KMS-11 (cell line): ENCODE measurements at regions not wholly inside any gene's neighbourhood (a gene's known extent, or its start where the extent isn't known, plus 50 kb on each side); places are given as distances from the start of the nearest gene placed in this dataset.

Source experiments
- H2AFZ ChIP-seq: fragments of 200-600 bp; sonication (generic); 2 replicates; pipeline ENCODE4 v1.6.1; 2016; ENCODE audit warnings: antibody characterized with exemption, mixed run types, low read depth
- H3K27ac ChIP-seq: fragments of 200-600 bp; sonication (generic); 2 replicates; pipeline ENCODE4 v1.6.1; 2016; ENCODE audit warnings: mild to moderate bottlenecking, mixed run types
- H3K27me3 ChIP-seq: fragments of 200-600 bp; sonication (generic); 2 replicates; pipeline ENCODE4 v1.6.1; 2017; ENCODE audit warnings: mild to moderate bottlenecking, low read depth, mixed run types, moderate library complexity; ENCODE audit not compliant: insufficient read depth
- H3K36me3 ChIP-seq: fragments of 200-600 bp; sonication (generic); 2 replicates; pipeline ENCODE4 v1.6.1; 2017; ENCODE audit warnings: mild to moderate bottlenecking, mixed run types; ENCODE audit not compliant: insufficient read depth
- H3K4me1 ChIP-seq: fragments of 200-600 bp; sonication (generic); 2 replicates; pipeline ENCODE4 v1.6.1; 2016; ENCODE audit warnings: mild to moderate bottlenecking, low read depth, mixed run types; ENCODE audit not compliant: poor library complexity, severe bottlenecking
- H3K4me2 ChIP-seq: fragments of 200-600 bp; sonication (generic); 2 replicates; pipeline ENCODE4 v1.7.0; 2016; ENCODE audit warnings: mild to moderate bottlenecking, mixed run types
- H3K4me3 ChIP-seq: fragments of 200-600 bp; sonication (generic); IDR thresholded peaks from 2 replicates; pipeline ENCODE4 v1.6.1; 2017; ENCODE audit warnings: low read depth, low read length, mixed read lengths; ENCODE audit not compliant: insufficient read depth
- H3K79me2 ChIP-seq: fragments of 200-600 bp; sonication (generic); 2 replicates; pipeline ENCODE4 v1.6.1; 2016; ENCODE audit warnings: low read depth, mixed run types; ENCODE audit not compliant: insufficient read depth
- H3K9ac ChIP-seq: fragments of 200-600 bp; sonication (generic); 2 replicates; pipeline ENCODE4 v1.6.1; 2016; ENCODE audit warnings: mild to moderate bottlenecking, mixed run types
- H4K20me1 ChIP-seq: fragments of 200-600 bp; sonication (generic); 2 replicates; pipeline ENCODE4 v1.6.1; 2016; ENCODE audit warnings: mild to moderate bottlenecking, mixed run types; ENCODE audit not compliant: insufficient read depth
- TF ChIP-seq, protein P1 (sequence below): fragments of 200-600 bp; sonication (generic); conservative IDR thresholded peaks from 2 replicates; pipeline ENCODE4 v1.6.1; 2017; ENCODE audit warnings: low read depth, mild to moderate bottlenecking, antibody characterized with exemption, low read length, moderate library complexity, mixed read lengths

DNA sequence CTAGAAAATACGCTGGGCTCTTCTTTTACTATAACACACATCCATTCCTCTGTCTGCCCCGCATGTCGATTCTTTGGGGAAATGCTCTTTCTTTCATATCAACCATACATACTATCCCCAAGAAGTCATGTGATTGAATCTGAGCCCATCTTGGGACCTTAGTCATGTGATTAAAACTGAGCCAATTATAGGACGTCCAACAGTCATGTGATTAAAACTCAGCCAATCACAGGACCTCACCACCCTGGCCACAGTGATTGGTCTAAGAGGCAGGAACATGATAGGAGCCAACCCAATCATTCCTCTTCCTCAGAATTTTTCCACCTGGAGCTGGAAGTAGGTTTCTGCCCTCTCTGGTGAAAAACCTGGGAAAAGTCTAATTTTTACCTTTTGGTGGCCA is 78.8 kb downstream of the TMEM114 start:
- Histone ChIP-seq H3K79me2 (no peaks in the 10 kb centered on the region), H3K4me3 (no peak overlapping the region), H3K9ac (no peak overlapping the region), H3K4me2 (no peak overlapping the region), H4K20me1 (no peaks in the 10 kb centered on the region), H2AFZ (no peak overlapping the region), H3K27me3 (no peaks in the 10 kb centered on the region), H3K4me1 (no peaks in the 10 kb centered on the region), H3K27ac (no peak overlapping the region), H3K36me3 (no peaks in the 10 kb centered on the region)
- TF ChIP-seq, protein P1, sequence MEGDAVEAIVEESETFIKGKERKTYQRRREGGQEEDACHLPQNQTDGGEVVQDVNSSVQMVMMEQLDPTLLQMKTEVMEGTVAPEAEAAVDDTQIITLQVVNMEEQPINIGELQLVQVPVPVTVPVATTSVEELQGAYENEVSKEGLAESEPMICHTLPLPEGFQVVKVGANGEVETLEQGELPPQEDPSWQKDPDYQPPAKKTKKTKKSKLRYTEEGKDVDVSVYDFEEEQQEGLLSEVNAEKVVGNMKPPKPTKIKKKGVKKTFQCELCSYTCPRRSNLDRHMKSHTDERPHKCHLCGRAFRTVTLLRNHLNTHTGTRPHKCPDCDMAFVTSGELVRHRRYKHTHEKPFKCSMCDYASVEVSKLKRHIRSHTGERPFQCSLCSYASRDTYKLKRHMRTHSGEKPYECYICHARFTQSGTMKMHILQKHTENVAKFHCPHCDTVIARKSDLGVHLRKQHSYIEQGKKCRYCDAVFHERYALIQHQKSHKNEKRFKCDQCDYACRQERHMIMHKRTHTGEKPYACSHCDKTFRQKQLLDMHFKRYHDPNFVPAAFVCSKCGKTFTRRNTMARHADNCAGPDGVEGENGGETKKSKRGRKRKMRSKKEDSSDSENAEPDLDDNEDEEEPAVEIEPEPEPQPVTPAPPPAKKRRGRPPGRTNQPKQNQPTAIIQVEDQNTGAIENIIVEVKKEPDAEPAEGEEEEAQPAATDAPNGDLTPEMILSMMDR: no peak

GRCh38 chr16:8510160-8510559 is 80.2 kb downstream of the TMEM114 start:
- no peak overlapping the region for H3K27ac ChIP-seq
- H3K4me2 ChIP-seq: no peak overlapping the region
- no peaks in the 10 kb centered on the region for H4K20me1 ChIP-seq
- H3K9ac ChIP-seq: no peak overlapping the region
- no peaks in the 10 kb centered on the region for H3K4me1 ChIP-seq
- no peak overlapping the region for H3K4me3 ChIP-seq
- TF ChIP-seq, protein P1: no peak
- no peaks in the 10 kb centered on the region for H3K27me3 ChIP-seq
- no peaks in the 10 kb centered on the region for H3K79me2 ChIP-seq
- H3K36me3 ChIP-seq: no peaks in the 10 kb centered on the region
- no peak overlapping the region for H2AFZ ChIP-seq

DNA sequence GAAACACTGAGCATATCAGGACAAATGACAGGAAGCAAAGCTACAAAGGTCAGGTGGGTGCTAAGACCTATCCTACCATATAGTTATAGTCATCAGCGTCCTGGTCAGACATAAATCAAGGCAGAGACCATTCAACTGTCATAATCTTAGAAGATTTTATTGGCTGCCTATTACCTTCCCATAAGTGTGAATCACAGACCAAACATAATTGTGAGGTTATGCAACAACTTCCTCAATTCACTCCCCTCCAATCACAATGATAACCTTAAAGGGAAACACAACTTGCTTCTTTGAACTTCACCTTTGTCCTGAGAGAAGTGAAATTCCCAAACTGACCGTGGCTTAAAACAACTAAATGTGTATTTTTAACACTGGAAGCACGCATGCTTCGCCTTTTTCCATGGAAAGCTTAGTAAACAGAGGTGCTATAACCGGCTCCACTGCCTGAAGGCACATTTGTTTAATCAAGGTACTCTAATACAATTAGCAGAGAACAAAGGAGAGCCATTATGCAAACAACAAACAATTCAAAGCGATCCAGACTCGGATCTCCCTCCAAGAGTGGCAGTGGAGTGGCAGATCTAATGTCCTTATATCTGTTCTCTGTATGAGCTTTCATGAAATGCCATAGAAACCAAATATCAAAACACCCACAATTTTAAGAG is 84.9 kb downstream of the TMEM114 start:
- TF ChIP-seq, protein P1: no peak
- H3K79me2 ChIP-seq: no peaks in the 10 kb centered on the region
- H3K36me3 ChIP-seq: no peaks in the 10 kb centered on the region
- H4K20me1 ChIP-seq: no peaks in the 10 kb centered on the region
- no peaks in the 10 kb centered on the region for H3K4me1 ChIP-seq
- no peak overlapping the region for H2AFZ ChIP-seq
- no peak overlapping the region for H3K9ac ChIP-seq
- H3K4me3 ChIP-seq: no peak overlapping the region
- H3K27ac ChIP-seq: no peak overlapping the region
- H3K27me3 ChIP-seq: no peaks in the 10 kb centered on the region
- no peak overlapping the region for H3K4me2 ChIP-seq

- Histone ChIP-seq H3K4me2 (no peak overlapping the region), H3K4me3 (no peak overlapping the region), H3K79me2 (no peaks in the 10 kb centered on the region), H3K36me3 (no peaks in the 10 kb centered on the region), H4K20me1 (no peaks in the 10 kb centered on the region), H3K27me3 (no peaks in the 10 kb centered on the region), H3K27ac (no peak overlapping the region), H2AFZ (no peak overlapping the region), H3K9ac (no peak overlapping the region), H3K4me1 (no peaks in the 10 kb centered on the region)
- TF ChIP-seq, protein P1: no peak
These were observed 87.9 kb downstream of the TMEM114 start for GRCh38 chr16:8502446-8502845.
